HL-60/S4 treated with retinoic acid at 250 ng/mL for 4 days and 3 days (cell line): ENCODE measurements at regions not wholly inside any gene's neighbourhood (a gene's known extent, or its start where the extent isn't known, plus 50 kb on each side); places are given as distances from the start of the nearest gene placed in this dataset.

ENCODE experiments used
- in situ Hi-C: fragments of 300-500 bp; cut with MboI; formaldehyde crosslinking; loops from 2 replicates; pipeline ENCODE4 v1.7.0; 2022; ENCODE audit warnings: low sequenced_read_pairs

DNA sequence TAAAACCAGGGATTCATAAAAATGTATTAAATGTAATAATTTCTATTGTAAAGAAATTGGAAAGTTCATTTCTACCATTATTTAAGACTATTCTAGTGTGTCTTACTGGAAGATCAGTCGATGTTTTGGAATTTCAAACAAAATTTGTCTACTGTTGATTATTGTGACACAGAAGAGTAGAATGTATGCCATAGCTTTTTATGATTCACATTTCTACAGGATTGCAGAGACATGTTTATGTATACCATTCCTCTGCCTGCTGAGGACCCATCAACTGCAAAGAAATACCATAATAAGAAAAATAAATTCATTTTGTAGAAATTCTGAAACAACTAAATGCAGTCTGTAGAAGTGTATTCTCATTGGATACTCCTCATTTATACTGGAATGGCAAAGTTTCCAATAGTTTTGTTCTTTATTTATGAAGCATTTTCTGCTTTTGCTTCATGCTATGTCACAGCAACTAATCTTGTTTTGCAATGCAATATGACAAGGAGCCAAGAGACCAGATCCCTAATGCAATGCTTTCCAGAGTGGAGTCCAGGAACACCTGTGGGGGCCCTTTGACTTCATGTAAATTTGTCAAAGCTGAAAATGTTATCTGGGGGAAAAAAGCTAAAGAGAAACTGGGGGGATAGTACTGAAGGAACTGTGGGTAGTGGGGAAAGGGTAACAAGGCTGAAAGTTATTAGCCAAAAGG is 172.9 kb upstream of the LRIG3 start:
- in situ Hi-C loops, result no loop called here

DNA sequence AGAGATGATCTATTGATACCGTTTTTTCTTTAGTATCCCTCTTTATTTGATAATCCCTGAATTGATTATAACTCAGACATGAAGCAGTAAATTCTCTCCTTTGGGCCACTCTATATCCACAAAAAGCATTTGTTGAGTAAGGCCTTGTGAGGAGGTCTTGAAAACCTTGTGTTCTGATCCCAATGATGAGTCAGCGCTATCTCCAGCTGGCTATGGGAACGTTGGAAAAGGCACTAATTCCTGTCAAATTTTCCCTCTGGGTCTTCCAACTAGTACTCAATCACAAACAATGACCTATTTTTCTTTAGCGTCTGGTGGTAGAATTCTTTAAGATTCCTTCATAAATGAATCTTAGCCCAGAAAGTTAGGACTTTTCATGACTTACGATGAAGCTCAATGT is 168.4 kb upstream of the LRIG3 start:
- in situ Hi-C loops, result no loop called here

DNA sequence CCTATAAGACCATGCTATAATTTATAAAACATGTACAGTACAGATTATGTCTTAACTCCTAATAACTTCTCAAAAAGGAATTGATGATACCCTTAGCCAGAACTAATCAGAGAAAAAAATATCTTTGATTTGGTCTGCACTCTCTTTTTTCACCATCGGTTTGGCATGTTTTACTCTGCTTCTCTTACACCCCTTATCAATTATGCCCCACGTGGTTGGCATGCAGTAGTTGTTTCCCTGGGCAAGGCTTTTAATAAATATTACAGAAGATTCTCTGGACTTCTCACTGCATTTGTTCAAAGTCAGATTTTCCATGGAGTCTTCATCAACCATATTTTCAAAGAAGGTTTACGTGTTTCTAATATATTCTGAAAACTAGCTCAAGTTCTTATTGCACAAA is 167.4 kb upstream of the LRIG3 start:
- in situ Hi-C loops, result no loop called here

DNA sequence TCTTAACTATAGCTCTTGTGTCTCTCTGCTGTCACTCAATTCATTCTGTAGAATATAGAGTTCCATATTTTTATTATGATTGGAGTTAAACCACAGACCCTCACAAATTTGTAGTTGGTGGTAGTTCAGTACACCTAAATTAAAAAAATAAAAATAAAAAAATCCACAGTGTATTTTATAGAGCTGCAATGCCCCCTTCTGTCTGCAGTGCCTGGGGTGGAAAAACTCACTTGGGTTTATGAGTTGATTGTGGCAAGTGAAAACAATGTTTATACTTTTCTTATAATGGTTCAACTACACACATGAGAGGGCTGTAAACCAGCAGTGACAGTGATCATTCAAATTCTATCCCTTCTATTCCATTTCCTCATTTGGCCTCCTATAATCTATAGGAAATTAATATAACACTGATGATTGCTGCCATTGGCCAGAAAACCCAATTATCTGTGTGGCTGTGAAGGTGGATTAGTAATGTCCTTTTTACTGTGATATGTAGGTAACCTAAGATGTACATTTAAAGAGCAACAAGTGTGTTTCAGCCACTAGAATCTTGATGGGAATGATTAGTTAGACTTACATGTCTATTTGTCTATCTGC is 166.9 kb upstream of the LRIG3 start:
- in situ Hi-C loops, result no loop called here

DNA sequence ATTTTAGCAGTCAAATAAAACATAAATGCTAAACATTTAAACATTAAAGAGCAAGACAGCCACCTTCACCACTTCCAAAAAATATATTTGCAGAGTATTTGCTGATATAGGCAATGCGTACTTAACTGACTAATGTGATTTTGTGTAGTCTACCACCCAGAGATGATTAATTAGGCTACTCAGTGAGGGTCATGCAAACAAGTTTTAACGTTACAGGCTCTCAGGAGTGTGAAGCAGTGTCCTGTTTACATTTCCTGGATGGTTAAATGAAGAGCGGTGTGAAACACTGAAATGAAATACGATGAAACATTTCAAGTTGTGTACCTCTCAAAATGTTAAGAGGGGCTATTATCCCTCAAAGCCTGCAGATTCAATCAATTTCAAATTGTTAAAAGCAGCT is 165.8 kb upstream of the LRIG3 start:
- in situ Hi-C loops, result no loop called here

DNA sequence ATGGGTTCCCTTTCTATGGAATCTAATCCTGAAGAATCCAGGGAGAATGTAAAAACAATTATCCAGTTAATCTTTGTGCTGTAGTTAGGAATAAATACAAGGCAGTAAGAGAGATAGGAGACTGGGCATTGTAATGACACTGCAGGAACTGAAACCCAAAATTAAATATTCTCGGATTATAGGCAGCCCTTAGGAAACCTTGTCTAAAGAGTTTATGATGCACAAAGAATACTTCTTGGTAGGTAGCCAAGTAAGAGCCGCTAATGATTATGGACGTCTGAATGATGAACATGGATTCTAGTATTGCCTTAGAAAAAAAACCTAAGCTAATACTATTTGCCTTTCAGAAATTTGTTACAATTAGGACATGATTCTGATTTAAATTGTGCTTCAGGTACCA is 165.4 kb upstream of the LRIG3 start:
- in situ Hi-C loops, result no loop called here

DNA sequence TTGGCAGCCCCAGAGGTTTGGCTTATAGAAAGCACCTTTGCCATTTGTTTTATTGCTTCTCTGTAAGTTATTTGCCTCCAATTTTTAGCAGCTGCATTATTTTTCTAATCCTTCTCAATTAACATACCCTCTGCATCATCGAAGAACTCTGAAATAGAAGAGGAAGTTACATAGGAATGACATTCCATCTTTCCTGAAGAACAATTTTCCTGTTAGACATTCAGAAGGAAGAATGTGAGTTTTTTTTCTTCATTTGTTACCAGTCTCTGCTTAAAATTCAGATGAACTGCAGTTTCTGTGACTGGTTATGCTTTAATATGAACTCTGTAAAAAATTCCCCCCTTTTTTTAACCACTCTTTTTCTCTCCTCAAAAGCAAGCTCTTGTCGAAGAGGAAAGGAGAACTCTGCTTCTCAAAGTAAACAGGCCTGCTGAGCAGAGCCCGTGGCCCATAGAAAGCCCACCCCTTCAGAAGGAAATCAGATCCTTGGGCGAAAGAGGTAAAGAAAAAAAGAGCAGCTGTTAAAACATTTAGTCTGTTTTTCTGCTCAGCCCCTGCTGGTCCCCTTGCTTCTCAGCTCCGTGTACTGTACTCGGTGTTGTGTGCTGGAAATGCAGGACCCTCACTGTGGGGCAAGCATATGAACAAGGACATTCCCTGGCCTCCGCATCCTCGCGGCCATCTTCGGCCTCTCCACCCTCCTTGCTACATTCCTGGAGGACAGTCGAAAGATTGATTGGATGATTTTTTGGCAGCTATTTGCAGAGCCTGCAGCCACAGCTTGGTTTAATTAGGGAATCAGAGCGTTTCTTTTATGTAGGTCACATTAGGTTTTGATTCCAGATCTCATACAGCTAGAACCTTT is 164.4 kb upstream of the LRIG3 start:
- in situ Hi-C loops, result no loop called here

DNA sequence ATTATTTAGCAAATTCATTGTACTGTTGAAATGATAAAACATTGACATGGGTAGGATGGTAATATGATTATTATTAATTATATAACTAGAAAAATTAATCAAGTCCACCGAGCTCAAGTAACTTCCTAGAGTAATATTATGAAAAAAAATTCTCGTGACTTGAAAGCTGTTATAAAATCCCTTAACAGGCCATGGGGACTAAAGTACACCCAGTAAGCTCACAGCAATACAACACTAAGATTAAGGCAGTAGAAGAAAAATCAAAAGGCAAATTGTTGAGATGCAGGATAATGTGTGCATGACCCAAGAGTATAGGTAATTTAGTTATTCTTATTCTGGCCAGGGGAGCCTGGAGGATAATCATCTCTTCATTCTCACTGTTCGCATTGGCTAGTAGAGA is 162.6 kb upstream of the LRIG3 start:
- in situ Hi-C loops, result no loop called here

DNA sequence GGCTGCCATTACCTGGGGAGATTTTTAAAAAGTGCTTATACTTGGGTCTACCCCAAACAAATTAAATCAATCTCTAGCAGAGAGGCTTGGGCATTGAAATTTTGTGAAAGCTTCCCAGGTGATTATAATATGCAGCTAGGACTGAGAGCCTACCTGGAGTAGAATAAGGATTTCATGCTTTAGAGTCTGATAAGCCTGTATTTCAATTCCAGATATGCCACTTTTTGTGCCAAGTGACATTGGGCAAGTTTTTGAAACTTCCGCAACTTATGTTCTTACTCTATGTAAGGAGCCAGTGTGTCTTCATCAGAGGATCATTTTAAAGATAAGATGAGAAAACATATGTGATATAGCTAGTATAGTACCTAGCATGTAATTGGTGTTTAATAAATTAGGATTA is 159.8 kb upstream of the LRIG3 start:
- in situ Hi-C loops, result no loop called here

DNA sequence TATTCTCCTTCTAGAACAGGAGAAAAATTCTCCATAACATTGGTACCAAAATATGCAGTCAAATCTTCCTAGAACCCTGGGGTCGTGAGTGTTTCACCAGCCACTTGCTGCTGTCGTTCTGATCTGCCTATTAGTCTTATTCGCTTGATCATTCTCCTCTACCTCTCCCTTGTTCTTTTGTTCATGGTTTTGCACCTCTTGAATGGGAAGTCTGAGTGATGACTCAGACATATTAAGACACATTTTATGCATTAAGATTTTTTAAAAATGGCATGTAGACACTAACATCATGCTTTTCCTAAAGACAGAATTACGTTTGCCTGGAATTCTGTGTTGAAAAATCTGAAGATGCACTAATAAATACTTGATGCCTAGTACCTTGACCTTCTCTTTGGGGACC is 159.2 kb upstream of the LRIG3 start:
- in situ Hi-C loops, result no loop called here

DNA sequence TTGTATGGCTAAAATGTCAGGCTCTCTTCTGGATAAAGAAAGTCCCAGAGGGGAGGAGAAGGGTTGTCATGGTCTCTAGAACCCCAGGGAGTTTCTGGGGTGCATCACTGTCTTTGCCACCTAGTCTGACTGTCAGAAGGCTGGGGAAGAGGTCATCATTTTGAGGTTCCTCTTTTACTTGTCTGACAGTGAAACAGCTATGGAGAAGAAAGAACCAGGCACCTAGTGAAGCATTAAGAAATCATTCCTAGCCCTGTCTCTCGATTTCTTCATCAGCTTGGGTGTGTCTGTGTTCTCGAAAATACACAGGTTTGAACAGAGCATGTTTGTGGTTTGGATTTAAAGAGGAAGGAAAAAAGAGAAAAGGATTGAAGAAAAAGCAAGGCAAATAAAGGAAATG is 158.7 kb upstream of the LRIG3 start:
- in situ Hi-C loops, result no loop called here

DNA sequence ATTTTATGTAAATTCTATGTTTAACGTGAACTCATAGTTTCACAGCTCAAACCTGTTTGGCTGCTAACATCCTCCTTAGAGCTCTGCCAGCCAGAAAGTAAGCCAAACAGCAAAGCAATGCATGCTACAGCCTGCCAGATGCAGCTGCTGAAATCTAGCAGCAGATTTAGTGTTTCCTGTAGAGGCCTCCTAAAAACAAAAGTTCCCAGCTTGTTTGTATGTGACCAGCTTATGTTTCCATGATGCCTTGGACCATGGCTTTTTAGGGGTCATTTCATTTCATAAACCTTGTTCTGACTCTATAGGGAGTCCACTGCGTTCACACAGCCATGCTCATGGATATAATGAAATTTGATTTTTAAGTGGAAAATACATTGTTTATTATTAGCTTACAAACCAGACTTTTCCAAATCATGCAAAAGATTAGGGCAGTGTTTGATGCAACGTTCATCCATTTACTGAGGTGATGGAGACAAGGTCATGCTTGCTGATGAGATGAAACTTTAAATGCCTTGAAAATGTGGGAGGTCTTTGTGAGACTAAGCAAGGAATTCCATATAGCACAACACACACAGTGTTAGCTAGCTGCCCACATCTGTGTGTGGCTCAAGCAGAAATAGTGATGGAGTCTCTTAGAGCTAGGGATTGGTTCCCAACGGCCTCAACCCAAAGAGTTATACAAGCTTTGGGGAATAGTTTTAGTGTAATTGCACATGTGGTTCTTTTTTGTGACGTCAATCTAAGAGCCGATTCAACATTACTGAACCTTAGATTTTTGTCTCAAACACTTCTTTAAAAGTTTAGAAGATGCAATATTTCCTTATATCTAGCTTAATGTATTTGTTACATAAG is 157.5 kb upstream of the LRIG3 start:
- in situ Hi-C loops, result no loop called here

DNA sequence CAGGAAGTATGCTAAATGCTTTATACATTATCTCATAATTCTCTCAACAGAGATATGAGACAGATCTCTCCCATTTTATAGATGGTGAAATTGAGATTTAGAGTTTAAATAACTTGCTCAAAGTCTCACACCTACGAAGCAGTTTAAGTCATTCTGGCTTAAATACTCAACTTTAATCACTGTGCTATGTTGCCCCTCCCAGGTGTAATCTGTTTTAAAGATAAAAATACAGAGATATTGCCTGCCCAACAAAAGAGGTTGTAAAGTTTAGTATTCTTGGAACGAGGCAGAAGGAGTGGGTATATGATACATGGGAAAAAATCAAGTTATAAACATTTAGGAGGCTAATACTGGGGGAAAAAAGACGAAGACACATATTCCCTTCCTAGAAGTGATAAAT is 156.8 kb upstream of the LRIG3 start:
- in situ Hi-C loops, result no loop called here

DNA sequence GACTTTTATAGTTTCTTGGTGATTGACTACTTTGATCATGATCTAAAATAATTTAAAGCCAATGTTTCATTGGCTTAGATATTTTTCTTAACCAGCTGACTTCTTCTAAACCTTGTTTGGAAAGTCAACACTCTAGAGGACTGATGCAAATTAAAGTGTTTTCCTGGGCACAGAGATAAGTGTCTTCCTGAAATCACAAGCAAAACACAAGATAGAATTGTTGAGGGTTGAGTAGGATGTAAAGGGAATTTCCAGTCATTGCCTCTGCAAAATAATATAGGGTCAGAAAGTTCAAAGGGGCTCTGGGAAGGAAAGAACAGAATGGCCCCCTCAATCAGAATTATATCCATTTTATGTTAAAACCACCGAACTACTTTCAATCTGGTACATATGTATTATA is 156.3 kb upstream of the LRIG3 start:
- in situ Hi-C loops, result no loop called here

DNA sequence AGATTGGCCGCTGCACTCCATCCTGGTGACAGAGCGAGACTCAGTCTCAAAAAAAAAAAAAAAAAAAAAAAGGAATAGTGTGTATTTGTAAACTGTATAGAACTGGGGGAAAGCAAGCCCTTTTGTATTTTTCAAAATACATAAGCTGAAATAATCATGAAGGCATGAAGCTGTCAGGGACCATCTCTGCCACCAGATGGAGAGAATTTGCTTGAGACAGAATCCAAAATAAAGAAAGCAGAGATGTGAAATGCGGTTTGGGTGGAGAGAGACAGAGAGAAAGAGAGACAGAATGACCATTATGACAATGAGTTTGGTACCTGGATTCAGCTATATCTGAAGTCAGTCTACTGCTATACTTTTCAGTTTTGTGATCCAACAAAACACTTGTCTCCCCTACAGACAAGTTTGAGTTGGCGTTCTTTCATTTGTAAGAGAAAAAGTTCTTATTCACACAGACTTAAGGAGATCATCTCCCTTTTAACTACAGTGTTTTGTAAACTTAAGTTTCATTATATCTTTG is 155.7 kb upstream of the LRIG3 start:
- in situ Hi-C loops, result no loop called here

DNA sequence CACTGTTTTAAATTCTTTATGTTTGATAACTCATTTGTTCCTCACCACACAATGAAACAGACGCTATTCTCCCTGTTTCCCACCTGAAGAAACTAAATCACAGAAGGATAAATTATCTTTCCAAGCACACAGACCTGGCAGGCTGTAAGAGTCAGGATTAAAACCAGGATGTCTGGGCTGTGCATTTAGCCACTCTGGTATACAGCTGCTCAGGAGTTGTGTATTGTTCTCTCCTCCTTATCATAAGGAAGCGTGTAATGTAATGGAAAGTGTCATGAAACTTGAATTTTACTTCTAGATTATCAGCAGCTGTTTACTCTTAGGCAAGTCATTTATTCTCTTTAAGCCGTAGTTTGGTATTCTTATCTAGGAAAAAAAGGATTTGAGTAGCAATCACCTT is 154.8 kb upstream of the LRIG3 start:
- in situ Hi-C loops, result no loop called here

DNA sequence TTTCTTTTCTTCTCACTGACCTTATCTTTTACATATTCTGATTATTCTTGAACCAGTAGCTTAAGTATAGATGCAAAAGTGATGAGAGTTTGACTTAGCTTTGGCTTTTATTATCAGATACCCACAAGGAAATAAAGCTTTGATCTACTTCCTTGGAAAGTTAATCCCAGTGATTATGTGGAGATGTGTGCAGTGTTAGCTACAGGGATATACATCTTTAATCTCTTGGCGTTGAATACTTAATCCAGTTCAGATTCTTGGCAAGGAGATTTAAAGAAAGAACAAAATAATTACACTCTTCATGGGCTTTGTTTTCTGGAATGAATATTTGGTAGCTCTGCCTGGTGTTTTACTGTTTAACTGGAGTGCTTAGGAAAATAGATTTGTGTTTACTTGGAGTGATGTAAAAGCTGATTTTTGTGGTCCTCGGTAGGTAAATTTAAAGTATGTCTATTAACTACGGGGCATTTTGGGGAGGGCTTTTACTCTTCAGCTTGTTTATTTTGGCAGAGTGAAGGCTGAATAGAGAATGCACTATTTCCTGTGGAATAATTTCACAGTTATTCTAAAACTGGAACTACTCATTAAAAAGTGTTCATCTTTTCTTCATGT is 150.1 kb upstream of the LRIG3 start:
- in situ Hi-C loops, result no loop called here

DNA sequence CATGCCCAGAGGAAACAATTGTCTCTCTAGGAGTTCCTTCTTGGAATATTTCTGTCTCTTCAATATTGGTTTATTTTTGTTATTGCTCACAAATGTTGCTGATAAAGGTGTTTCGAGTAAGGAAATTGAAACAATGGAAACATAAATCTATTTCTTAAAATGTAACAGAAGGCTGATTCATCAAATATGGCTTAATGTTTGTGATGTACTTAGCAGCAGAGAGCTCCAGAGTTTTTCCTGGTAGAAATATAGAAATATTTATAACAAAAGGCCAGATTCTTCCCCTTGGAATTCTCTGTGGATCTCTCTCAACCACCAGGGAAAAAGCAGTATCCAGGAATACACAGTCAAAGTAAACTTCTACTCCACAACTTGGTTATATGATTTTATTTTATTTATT is 149.2 kb upstream of the LRIG3 start:
- in situ Hi-C loops, result no loop called here

DNA sequence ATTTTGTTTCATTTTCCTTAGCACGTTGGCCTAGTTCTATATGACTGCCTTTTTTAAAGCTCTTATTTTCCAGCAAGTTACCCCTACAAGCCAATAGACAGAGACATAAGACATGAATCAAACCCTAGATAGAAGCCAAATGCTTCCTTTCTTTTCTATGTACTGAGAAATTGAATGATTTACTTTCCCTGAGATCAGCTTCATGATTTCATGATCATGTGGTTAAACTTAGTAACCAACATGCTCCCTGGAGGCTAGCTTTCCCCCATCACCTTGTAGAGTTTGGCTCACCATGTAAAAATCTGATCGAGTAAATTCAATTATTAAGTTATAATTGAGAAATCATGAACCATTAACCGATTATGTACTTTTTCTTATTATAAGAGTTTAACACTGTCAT is 148.1 kb upstream of the LRIG3 start:
- in situ Hi-C loops, result no loop called here

DNA sequence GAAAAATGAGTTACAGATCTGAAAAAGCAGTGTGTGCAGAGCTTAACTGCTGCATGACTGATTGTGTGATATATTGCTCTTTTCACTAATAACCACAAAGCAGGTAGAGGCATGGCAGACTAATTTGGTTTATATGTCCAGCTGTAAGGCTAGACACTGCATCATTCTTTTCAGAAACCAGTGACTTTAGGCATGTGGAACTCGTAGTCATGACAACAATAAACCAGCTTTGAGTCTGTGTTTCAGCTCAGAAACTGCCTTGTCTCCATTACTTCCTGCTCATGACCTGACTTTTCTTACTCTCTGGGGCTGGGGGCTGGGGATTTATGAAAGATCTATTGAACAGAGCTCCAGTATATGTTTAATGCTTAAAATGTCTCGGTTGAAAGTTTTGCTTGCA is 146.8 kb upstream of the LRIG3 start:
- in situ Hi-C loops, result no loop called here

DNA sequence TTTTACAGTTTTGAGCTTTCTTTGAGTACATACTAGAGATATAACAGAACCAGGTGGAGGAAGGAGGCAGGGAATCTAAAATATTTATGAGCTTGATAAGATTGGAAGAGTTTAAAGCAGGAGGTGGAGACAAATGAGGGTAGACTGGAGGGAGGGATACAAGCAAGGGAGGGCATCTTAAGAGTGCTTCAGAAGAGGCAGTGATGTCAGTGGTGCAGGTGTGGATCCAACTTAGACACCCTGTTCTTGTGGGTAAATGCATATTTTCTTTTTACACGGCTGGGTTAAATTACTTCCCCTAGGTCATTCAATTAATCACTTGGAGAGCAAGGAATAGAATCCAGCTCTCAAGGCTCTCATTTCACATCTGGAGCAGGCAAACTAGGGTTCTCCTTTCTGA is 146.1 kb upstream of the LRIG3 start:
- in situ Hi-C loops, result no loop called here
